ENCODE measurements at regions not wholly inside any gene's neighbourhood (a gene's known extent, or its start where the extent isn't known, plus 50 kb on each side); places are given as distances from the start of the nearest gene placed in this dataset.

GRCh38 chr12:89883630-89884389 lies 175.2 kb upstream of the ATP2B1 start:
- TF ChIP-seq CTCF (IDR thresholded peaks at IDR 0.05; ENCODE audit: low read depth, low read length, missing control alignments): no peak
- peak; percentile 87 for DNase-seq (ENCODE audit: low read depth)
- in situ Hi-C loops (cut with HindIII; ENCODE audit: low sequenced_read_pairs): no loop called here
- no peak overlapping the region for H3K4me3 ChIP-seq (ENCODE audit: low read depth, low read length)

GRCh38 chr12:89882792-89883191 lies 174.2 kb upstream of the ATP2B1 start:
- no peak for TF ChIP-seq CTCF (IDR thresholded peaks at IDR 0.05; ENCODE audit: low read depth, low read length, missing control alignments)

GRCh38 chr12:89882050-89882449 lies 173.4 kb upstream of the ATP2B1 start:
- no peak overlapping the region for H3K4me3 ChIP-seq (ENCODE audit: low read depth, low read length)
- TF ChIP-seq CTCF (IDR thresholded peaks at IDR 0.05; ENCODE audit: low read depth, low read length, missing control alignments): no peak
- DNase-seq (ENCODE audit: low read depth): no peak
- in situ Hi-C loops (cut with HindIII; ENCODE audit: low sequenced_read_pairs): no loop called here

More at GRCh38 chr12:89882792-89883191, 174.2 kb upstream of the ATP2B1 start:
- DNase-seq (ENCODE audit: low read depth): no peak
- no peak overlapping the region for H3K4me3 ChIP-seq (ENCODE audit: low read depth, low read length)
- in situ Hi-C loops (cut with HindIII; ENCODE audit: low sequenced_read_pairs): no loop called here

GRCh38 chr12:89880690-89881350 lies 172.2 kb upstream of the ATP2B1 start:
- DNase-seq (ENCODE audit: low read depth): no peak
- TF ChIP-seq CTCF (IDR thresholded peaks at IDR 0.05; ENCODE audit: low read depth, low read length, missing control alignments): no peak
- in situ Hi-C loops (cut with HindIII; ENCODE audit: low sequenced_read_pairs): no loop called here
- H3K4me3 ChIP-seq (ENCODE audit: low read depth, low read length): no peak overlapping the region

GRCh38 chr12:89879766-89880165 lies 171.1 kb upstream of the ATP2B1 start:
- DNase-seq (ENCODE audit: low read depth): no peak
- in situ Hi-C loops (cut with HindIII; ENCODE audit: low sequenced_read_pairs): no loop called here
- TF ChIP-seq CTCF (IDR thresholded peaks at IDR 0.05; ENCODE audit: low read depth, low read length, missing control alignments): no peak
- no peak overlapping the region for H3K4me3 ChIP-seq (ENCODE audit: low read depth, low read length)

- in situ Hi-C loops (cut with HindIII; ENCODE audit: low sequenced_read_pairs): no loop called here
- DNase-seq (ENCODE audit: low read depth): no peak
- no peak for TF ChIP-seq CTCF (IDR thresholded peaks at IDR 0.05; ENCODE audit: low read depth, low read length, missing control alignments)
Measured at GRCh38 chr12:89878950-89879349, 170.3 kb upstream of the ATP2B1 start.

More at GRCh38 chr12:89878950-89879349, 170.3 kb upstream of the ATP2B1 start:
- no peak overlapping the region for H3K4me3 ChIP-seq (ENCODE audit: low read depth, low read length)

All from astrocyte of the cerebellum (primary cell).